Mesothelial cell of epicardium (in vitro differentiated cells): ENCODE measurements at regions not wholly inside any gene's neighbourhood (a gene's known extent, or its start where the extent isn't known, plus 50 kb on each side); places are given as distances from the start of the nearest gene placed in this dataset.

Source experiments
- DNase-seq, 2 experiments: peaks; one replicate each; pipeline ENCODE4 v3.0.0; 2021; ENCODE audit warnings: low spot score in 2 of 2; ENCODE audit not compliant: unreplicated experiment in 2 of 2
- H3K27ac Mint-ChIP-seq: 2 replicates; pipeline ENCODE4 v1.8.0; 2021; ENCODE audit warnings: mixed read lengths
- H3K27me3 Mint-ChIP-seq: 2 replicates; pipeline ENCODE4 v1.8.0; 2021; ENCODE audit warnings: low read depth, mixed read lengths
- H3K36me3 Mint-ChIP-seq: 2 replicates; pipeline ENCODE4 v1.8.0; 2021; ENCODE audit warnings: mixed read lengths
- H3K4me1 Mint-ChIP-seq: 2 replicates; pipeline ENCODE4 v1.8.0; 2021; ENCODE audit warnings: mixed read lengths
- H3K4me3 Mint-ChIP-seq: 2 replicates; pipeline ENCODE4 v1.8.0; 2021; ENCODE audit warnings: mild to moderate bottlenecking, moderate library complexity, mixed read lengths
- H3K9me3 Mint-ChIP-seq: 2 replicates; pipeline ENCODE4 v1.8.0; 2021; ENCODE audit warnings: mixed read lengths
- TF ChIP-seq, protein P1 (sequence below): fragments of 200-600 bp; sonication (generic); IDR thresholded peaks from one replicate; pipeline ENCODE4 v1.5.0; 2021; ENCODE audit warnings: antibody characterized with exemption; ENCODE audit not compliant: unreplicated experiment

- no peak overlapping the region for H3K27ac Mint-ChIP-seq
- TF ChIP-seq, protein P1, sequence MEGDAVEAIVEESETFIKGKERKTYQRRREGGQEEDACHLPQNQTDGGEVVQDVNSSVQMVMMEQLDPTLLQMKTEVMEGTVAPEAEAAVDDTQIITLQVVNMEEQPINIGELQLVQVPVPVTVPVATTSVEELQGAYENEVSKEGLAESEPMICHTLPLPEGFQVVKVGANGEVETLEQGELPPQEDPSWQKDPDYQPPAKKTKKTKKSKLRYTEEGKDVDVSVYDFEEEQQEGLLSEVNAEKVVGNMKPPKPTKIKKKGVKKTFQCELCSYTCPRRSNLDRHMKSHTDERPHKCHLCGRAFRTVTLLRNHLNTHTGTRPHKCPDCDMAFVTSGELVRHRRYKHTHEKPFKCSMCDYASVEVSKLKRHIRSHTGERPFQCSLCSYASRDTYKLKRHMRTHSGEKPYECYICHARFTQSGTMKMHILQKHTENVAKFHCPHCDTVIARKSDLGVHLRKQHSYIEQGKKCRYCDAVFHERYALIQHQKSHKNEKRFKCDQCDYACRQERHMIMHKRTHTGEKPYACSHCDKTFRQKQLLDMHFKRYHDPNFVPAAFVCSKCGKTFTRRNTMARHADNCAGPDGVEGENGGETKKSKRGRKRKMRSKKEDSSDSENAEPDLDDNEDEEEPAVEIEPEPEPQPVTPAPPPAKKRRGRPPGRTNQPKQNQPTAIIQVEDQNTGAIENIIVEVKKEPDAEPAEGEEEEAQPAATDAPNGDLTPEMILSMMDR = no peak
- no peak for DNase-seq
- no peaks in the 10 kb centered on the region for H3K36me3 Mint-ChIP-seq
- H3K4me1 Mint-ChIP-seq = no peaks in the 10 kb centered on the region
- no peak overlapping the region for H3K4me3 Mint-ChIP-seq
- H3K9me3 Mint-ChIP-seq = no peaks in the 10 kb centered on the region
- no peaks in the 10 kb centered on the region for H3K27me3 Mint-ChIP-seq
These were observed 881.3 kb upstream of the CADM2 start for GRCh38 chr3:84077479-84077878.

- no peaks in the 10 kb centered on the region for H3K36me3 Mint-ChIP-seq
- H3K4me1 Mint-ChIP-seq = no peaks in the 10 kb centered on the region
- DNase-seq = no peak
- no peaks in the 10 kb centered on the region for H3K27me3 Mint-ChIP-seq
- H3K9me3 Mint-ChIP-seq = peaks cover 19% of the 10 kb centered on the region
- TF ChIP-seq, protein P1 = no peak
- H3K4me3 Mint-ChIP-seq = no peak overlapping the region
- no peak overlapping the region for H3K27ac Mint-ChIP-seq
These were observed 876.1 kb upstream of the CADM2 start for GRCh38 chr3:84082726-84083125.

DNA sequence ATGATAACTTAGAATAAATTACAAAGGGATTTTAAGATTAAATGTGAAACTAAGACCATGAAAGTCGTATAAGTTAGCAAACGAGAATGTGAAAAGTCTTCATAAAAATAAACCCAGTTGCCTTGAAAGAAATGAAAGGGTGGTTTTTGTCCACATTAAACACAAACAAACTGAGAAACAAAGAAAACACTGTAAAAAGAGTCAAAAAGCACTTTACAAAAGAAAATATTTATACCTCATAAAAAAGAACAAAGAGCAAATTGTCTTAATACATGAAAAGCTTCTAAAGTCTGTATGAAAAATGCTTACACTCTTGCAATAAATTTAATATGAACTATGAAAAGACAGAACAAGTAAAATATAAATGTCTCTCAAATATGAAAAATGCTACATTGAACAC is 865.9 kb upstream of the CADM2 start:
- Mint-ChIP-seq H3K9me3 (peaks cover 8% of the 10 kb centered on the region), H3K4me1 (no peaks in the 10 kb centered on the region), H3K27me3 (no peaks in the 10 kb centered on the region), H3K4me3 (no peak overlapping the region), H3K27ac (no peak overlapping the region), H3K36me3 (no peaks in the 10 kb centered on the region)
- TF ChIP-seq, protein P1 = no peak
- no peak for DNase-seq

GRCh38 chr3:84096188-84096587 is 862.6 kb upstream of the CADM2 start:
- Mint-ChIP-seq H3K27me3 (no peaks in the 10 kb centered on the region), H3K9me3 (no peaks in the 10 kb centered on the region)
- TF ChIP-seq, protein P1 = no peak

DNA sequence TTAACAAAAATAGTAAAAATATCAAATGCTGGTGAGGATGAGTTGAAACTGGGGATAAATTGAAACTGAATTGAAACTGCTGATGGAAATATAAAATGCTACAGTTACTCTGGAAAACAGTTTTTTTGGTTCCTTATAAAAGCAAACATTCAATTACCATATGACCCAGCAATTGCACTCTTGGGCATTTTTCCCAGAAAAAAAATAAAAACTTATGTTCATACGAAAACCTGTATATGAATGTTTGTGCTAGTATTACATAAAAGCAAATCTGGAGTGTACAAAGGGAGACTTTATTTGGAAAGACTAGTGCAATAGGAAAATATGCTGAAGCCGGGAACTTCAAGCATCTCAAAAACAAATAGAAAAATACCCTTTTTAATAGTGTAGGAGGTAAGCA is 857.9 kb upstream of the CADM2 start:
- Mint-ChIP-seq H3K27ac (no peak overlapping the region), H3K4me1 (no peaks in the 10 kb centered on the region), H3K4me3 (no peak overlapping the region), H3K9me3 (no peaks in the 10 kb centered on the region), H3K36me3 (no peaks in the 10 kb centered on the region), H3K27me3 (no peaks in the 10 kb centered on the region)
- TF ChIP-seq, protein P1 = no peak
- DNase-seq = no peak

More at GRCh38 chr3:84096188-84096587, 862.6 kb upstream of the CADM2 start:
- Mint-ChIP-seq H3K4me1 (no peaks in the 10 kb centered on the region), H3K4me3 (no peak overlapping the region), H3K36me3 (no peaks in the 10 kb centered on the region), H3K27ac (no peak overlapping the region)
- no peak for DNase-seq

DNA sequence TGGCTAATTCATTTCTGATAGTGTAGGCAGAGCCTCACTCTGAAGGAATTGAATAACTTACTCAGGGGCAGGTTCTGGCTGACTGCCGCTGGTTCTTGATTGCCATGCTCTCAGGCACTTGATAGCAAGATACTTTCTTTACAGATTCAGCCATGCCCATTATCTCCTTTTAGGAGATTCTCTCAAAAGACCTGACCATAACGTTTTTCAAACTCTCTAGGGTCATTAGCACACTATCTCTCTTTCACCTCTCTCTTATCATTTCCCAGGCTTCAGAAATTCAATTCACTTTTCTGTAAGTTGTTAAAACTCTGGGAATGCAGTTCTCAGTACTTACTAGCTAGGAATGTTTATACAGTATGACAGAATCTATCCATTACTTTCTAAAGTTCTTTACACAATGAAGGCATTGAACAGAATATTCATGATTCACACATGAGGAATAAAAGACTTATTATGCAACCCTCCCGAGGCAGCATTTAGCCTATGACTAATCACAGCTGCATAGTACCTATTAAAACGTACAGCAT is 850.3 kb upstream of the CADM2 start:
- Mint-ChIP-seq H3K4me1 (no peaks in the 10 kb centered on the region), H3K27ac (no peak overlapping the region), H3K27me3 (no peaks in the 10 kb centered on the region), H3K4me3 (no peak overlapping the region), H3K9me3 (peaks cover 6% of the 10 kb centered on the region), H3K36me3 (no peaks in the 10 kb centered on the region)
- no peak for DNase-seq
- TF ChIP-seq, protein P1 = no peak
